ENCODE measurements at regions not wholly inside any gene's neighbourhood (a gene's known extent, or its start where the extent isn't known, plus 50 kb on each side); places are given as distances from the start of the nearest gene placed in this dataset.
"Not testable (repeated sequence)": the region's sequence is repeated elsewhere in the genome, so short reads cannot be mapped to it uniquely, and the experiment has no call there.

- peak; percentile 90 for TF ChIP-seq ZBTB33 (IDR thresholded peaks at IDR 0.05)
- TF ChIP-seq SPI1 (IDR thresholded peaks at IDR 0.05; ENCODE audit: borderline replicate concordance, insufficient read depth, low read depth, low read length): peak; percentile 61
Observed at GRCh38 chr6:15744818-15745402, 82.1 kb upstream of the DTNBP1 start (continued).

- H3K79me2 ChIP-seq (ENCODE audit: control insufficient read depth, insufficient read depth, low read length); in situ Hi-C loops (cut with MboI); POLR2A ChIA-PET; CTCF ChIA-PET; H3K4me1 ChIP-seq (ENCODE audit: control insufficient read depth, insufficient read depth, low read length); ATAC-seq; H3K27me3 ChIP-seq (replicated peaks in 1 of 2; ENCODE audit: control insufficient read depth in 2 of 2, insufficient read depth in 2 of 2, low read length in 1 of 2); H3K4me2 ChIP-seq (ENCODE audit: control insufficient read depth, insufficient read depth); H3K36me3 ChIP-seq (ENCODE audit: control insufficient read depth in 2 of 2, insufficient read depth in 2 of 2, low read length in 1 of 2); H2AFZ ChIP-seq (ENCODE audit: control insufficient read depth, low read depth, low read length); H3K9me3 ChIP-seq (replicated peaks; ENCODE audit: control insufficient read depth, insufficient read depth, low read length); H3K9ac ChIP-seq (ENCODE audit: control insufficient read depth, insufficient read depth, low read length); H3K27ac ChIP-seq (ENCODE audit: control insufficient read depth, insufficient read depth); intact Hi-C loops (cut with micrococcal nuclease; ENCODE audit: unreplicated experiment); H4K20me1 ChIP-seq (ENCODE audit: control insufficient read depth, insufficient read depth); DNase-seq (ENCODE audit: low read depth, low spot score); FAIRE-seq; H3K4me3 ChIP-seq; BruUV-seq (replicated peaks): not testable (repeated sequence)
- 0% methylated on average over 1 of the region's 1 CpG for WGBS (ENCODE audit: insufficient coverage, insufficient replicate concordance, low lambda C conversion rate, missing lambda C conversion rate)
- RAD21 ChIA-PET (ENCODE audit: unreplicated experiment): interaction anchor here (1.0 kb wide), 1 partner anchor 8 kb away, joined by 3 read pairs; no protein-coding TSS in a partner anchor
- SMC1A ChIA-PET (ENCODE audit: uncharacterized antibody, unreplicated experiment): interaction anchor here (1.4 to 2.3 kb wide), 2 partner anchors 38 to 380 kb away, joined by 3 to 6 read pairs; no protein-coding TSS in a partner anchor
Observed at GRCh38 chr6:15742013-15742412, 79.2 kb upstream of the DTNBP1 start.

GRCh38 chr6:15741405-15741804, 78.6 kb upstream of the DTNBP1 start:
- FAIRE-seq (no peak), DNase-seq (ENCODE audit: low read depth, low spot score) (no peak), ATAC-seq (no peak)
- no TSS peak for BruUV-seq (replicated peaks)
- intact Hi-C loops (cut with micrococcal nuclease; ENCODE audit: unreplicated experiment): no loop called here
- Histone ChIP-seq H3K9me3 (replicated peaks; ENCODE audit: control insufficient read depth, insufficient read depth, low read length) (peaks cover 2% of the 10 kb centered on the region; the same call in 1 of the 3 replicates), H4K20me1 (ENCODE audit: control insufficient read depth, insufficient read depth) (no peaks in the 10 kb centered on the region), H3K36me3 (ENCODE audit: control insufficient read depth in 2 of 2, insufficient read depth in 2 of 2, low read length in 1 of 2) (no peaks in the 10 kb centered on the region), H3K27ac (ENCODE audit: control insufficient read depth, insufficient read depth) (no peak overlapping the region), H3K4me2 (ENCODE audit: control insufficient read depth, insufficient read depth) (no peak overlapping the region), H2AFZ (ENCODE audit: control insufficient read depth, low read depth, low read length) (no peak overlapping the region), H3K27me3 (replicated peaks in 1 of 2; ENCODE audit: control insufficient read depth in 2 of 2, insufficient read depth in 2 of 2, low read length in 1 of 2) (no peaks in the 10 kb centered on the region), H3K79me2 (ENCODE audit: control insufficient read depth, insufficient read depth, low read length) (no peaks in the 10 kb centered on the region), H3K4me1 (ENCODE audit: control insufficient read depth, insufficient read depth, low read length) (peaks cover under 1% of the 10 kb centered on the region; the same call in 1 of the 2 replicates), H3K9ac (ENCODE audit: control insufficient read depth, insufficient read depth, low read length) (no peak overlapping the region), H3K4me3 (no peak overlapping the region)
- in situ Hi-C loops (cut with MboI): no loop called here
- POLR2A ChIA-PET: no interaction called here
- RAD21 ChIA-PET (ENCODE audit: unreplicated experiment): no interaction called here
- SMC1A ChIA-PET (ENCODE audit: uncharacterized antibody, unreplicated experiment): no interaction called here
- CTCF ChIA-PET: no interaction called here
- no peak for TF ChIP-seq IRF4 (IDR thresholded peaks at IDR 0.05; ENCODE audit: low read depth, low read length)
- no peak for TF ChIP-seq HDAC2 (IDR thresholded peaks at IDR 0.05)
- TF ChIP-seq MTA2 (IDR thresholded peaks at IDR 0.05; ENCODE audit: low read depth): no peak
- TF ChIP-seq TCF3 (IDR thresholded peaks at IDR 0.05; ENCODE audit: borderline replicate concordance, insufficient read depth, low read depth, low read length): no peak
- no peak for TF ChIP-seq POLR2AphosphoS5 (IDR thresholded peaks at IDR 0.05; ENCODE audit: low read length)
- TF ChIP-seq POLR2AphosphoS2 (IDR thresholded peaks at IDR 0.05; ENCODE audit: low read depth, low read length): no peak
- no peak for TF ChIP-seq TARDBP (IDR thresholded peaks at IDR 0.05; ENCODE audit: borderline replicate concordance)
- no peak for TF ChIP-seq CBX5 (IDR thresholded peaks at IDR 0.05; ENCODE audit: low read depth)
- no peak for TF ChIP-seq TCF7 (IDR thresholded peaks at IDR 0.05; ENCODE audit: borderline replicate concordance)
- no peak for TF ChIP-seq USF2 (IDR thresholded peaks at IDR 0.05; ENCODE audit: borderline replicate concordance, low read depth, low read length)
- TF ChIP-seq MLLT1 (IDR thresholded peaks at IDR 0.05): no peak

Data from GM12878 (cell line).